ENCODE measurements at regions not wholly inside any gene's neighbourhood (a gene's known extent, or its start where the extent isn't known, plus 50 kb on each side); places are given as distances from the start of the nearest gene placed in this dataset.

GRCh38 chr6:170011204-170012036 lies 260.0 kb downstream of the ERMARD start:
- TF ChIP-seq SUZ12 (IDR thresholded peaks at IDR 0.05; ENCODE audit: extremely low read depth, insufficient read depth, insufficient read length) (no peak), ZNF274 (IDR thresholded peaks at IDR 0.05; ENCODE audit: low read depth, low read length) (no peak), YY1 (IDR thresholded peaks at IDR 0.05; ENCODE audit: insufficient read depth, insufficient read length) (no peak)

Measured in NT2/D1 (cell line).